HG03064 (cell line): ENCODE measurements at regions not wholly inside any gene's neighbourhood (a gene's known extent, or its start where the extent isn't known, plus 50 kb on each side); places are given as distances from the start of the nearest gene placed in this dataset.

Source experiments
- ATAC-seq: cut with Tn5 transposase; IDR thresholded peaks from one replicate; pipeline ENCODE4 v1.9.1; 2021; ENCODE audit warnings: low read depth; ENCODE audit not compliant: unreplicated experiment

DNA sequence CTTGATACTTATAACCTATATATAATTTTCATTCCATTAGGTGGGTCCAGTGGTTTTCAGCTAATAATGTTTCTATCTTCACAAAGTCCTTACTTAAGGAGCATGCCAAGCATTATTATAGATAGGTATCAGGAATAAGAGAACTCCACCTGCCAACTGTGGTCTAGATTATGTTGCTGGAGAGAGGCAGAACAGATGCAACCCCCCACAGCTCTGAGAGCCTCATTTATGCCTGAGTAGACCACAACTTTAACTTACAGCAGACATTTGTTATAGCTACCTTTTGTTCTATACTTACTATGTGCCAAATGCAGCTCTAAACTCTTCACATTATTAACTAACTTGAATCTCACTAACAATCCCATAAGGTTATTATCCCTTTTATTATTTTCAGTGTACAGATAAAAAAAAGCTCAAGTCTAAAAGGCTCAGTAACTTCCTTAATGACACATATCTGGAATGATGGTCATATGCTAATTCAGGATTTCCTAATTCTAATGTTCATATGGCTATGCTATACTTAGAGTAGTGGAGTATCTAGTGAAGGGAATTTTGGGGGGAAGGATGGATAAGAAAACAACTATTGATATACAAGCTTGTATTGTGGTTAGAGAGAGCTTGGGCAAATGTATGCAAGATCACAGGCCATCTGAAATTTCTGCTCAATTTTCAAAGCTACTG lies 119.1 kb upstream of the RND3 start:
- no peak for ATAC-seq

DNA sequence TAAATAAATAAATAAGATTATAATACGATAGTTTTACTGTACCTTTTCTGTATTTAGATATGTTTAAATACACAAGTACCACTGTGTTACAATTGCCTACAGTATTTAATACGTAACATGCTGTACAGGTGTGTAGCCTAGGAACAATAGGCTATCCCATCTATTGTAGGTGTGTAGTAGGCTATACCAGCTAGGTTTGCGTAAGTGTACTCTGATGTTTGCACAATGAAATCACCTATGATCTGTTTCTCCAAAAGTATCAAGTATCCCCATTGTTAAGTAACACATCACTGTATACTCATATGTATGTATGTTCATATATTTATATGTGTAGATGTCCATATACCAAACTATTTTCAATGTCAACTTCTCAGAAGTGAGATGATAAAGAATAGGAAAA lies 118.2 kb upstream of the RND3 start:
- no peak for ATAC-seq

DNA sequence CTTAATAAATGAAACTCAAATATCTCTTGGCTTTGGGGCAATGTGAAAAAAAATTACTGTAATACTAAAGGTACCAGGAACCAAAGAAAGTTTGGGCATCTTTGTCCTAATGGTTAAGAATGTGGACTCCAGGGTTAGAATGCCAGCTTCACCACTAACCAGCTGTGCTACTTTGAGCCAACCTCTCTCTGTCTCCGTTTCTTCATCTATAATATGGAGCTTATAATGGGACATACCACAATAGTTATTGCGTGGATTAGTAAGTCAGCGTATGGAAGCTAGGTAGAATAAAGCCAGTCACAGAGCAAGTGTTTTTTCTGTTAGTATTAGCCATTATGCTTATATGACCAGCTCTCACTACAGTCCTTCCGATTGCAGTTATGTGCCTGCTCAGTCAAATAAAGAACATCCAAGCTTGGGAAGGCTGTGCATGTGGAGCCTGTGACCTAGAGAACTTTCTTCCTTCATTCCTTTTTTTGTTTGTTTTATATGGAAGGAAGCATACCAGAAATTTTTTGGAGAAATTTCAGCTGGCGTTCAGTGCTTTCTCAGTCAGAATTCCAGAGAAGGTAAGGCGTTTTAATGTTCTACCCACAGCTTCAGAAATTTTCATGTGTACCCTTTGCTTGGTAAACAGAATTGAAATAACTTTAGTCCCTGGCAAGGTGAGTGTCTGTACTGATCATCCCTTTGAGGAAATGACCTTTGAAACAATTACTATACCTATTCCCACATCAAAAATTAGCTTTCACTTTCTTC lies 114.0 kb upstream of the RND3 start:
- ATAC-seq, result no peak

DNA sequence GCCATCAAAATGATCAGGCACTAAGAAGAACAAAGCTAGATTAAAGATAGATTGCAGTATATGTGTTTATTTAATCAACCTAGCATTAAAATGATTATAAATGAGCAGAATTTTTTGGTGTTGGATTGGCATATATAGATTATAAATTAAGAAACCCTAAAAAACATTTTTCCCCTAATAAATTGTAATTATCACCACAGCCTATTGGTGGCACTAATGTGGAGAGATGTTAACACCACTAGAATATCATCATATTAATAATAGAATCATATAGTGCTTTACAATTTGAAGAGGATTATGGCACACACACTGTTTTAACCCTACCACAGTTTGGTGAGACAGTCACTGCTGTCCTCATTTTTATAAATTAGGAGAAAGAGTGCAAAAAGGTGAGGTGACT lies 112.4 kb upstream of the RND3 start:
- no peak for ATAC-seq

DNA sequence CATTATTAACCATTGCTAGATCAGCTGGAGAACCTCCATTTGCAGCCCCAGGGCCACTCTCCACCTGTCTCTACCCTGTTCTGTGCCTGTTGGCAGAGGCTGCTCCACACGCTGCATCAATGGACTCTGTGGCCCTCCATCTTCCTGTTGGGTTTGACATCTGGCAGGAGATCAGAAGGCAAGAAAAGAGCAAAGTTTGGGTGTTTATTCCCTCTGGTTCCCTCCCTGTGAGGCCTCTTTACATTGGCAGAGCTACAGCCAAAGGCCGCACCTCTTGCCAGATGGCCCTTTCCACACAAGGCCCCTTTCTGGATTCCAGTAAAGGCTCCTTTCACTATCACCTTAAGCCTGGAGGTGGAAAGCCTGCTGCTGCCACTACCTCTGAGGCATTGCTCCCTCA lies 110.9 kb upstream of the RND3 start:
- no peak for ATAC-seq

DNA sequence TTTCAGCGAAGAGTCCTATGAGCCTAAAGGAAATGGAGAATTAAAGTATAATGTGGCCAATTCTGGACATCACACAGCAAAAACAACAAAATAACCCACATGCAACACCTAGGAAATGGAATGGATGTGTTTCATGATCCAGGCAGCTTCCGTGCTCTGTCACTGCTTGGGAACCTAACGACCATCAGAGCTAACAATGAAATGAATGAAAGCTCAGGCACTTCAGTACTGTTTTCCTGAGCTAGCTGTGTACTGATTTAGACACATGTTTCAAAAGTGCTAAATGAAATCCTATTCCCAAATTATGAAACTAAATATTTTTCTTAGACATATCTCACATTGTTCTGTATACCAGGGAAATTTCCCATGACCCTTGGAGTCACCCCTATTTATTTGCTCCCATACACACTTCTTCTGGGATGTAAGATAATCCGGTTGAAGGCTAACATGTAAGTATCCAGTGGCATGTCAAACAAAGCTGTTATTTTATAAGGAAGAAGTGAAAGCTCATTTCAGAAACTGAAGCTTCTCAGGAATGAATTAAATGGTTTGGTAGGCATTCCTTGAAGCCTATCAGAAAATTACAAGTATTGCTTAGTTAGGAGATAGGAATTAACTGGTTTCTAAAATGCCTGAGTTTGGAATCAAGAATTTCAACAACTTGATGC lies 108.5 kb upstream of the RND3 start:
- ATAC-seq, result no peak

DNA sequence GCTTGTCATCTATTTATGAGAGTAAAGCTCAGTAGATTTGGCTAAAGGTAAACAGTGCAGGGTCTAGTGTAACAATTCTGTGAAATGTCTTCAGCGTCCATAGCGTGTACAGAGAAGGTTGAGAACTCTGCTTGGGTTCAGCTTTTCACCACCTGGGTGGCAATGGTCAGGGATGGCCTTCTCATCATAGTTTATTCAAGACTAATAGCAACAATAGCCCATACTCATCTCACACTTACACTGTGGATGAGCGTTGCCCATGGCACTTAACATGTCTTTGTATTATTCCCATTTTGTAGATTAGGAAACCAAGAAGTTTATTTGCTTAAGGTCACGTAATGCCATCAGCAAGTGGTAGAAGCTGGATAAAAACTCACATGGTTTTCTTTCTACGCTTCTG lies 106.8 kb upstream of the RND3 start:
- no peak for ATAC-seq

DNA sequence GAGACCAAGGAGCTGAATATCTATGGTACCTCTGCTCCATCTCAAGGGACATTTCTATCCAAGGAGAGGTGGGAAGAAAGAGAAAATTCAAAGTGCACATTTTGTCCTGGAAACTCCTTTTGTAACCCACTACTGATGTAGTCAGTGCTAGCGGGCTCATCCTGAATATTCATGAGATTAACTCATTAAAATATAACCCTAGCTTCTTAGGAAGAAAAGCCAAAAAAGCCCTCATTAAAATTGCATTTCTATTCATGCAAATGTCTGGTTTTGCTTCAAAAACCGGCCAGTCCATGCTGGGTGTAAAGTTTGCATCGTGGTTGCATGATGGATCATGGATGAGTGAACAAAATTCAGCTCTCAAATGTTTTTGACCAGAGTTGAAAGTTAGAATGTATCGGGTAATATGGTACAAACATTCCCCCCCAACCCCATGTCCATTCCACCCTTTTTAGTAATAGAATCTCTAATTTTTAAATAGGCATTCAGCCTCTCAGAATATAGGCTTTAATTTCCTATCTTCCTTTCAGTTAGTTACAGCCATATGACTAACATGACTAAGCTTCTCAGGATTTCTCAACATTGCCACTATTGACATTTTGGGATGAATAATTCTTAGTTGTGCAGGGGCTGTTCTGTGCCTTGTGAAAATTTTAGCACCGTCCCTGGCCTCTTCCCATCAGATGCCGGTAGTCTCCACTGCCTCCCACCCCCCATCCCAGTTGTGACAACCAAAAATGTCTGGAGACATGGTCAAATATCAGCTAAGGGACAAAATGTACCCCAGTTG lies 104.2 kb upstream of the RND3 start:
- ATAC-seq, result no peak

DNA sequence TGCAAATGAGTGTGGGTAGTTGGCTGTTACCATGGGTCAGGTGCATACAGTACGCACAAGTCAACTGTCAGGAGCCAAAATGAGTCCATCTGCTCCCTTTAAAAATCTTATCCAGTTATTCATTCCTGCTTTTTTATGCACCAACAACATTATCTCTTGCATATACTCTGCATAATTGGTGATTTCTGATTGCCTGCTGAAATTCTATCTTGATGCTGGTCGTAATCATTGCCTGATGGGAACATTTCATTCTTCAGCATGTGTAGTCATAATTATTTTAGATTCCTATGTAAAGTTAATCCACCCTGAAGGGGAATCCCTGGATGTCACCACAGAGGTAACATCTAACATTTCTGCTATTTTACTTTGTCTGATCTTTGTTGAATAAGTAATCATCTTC lies 102.2 kb upstream of the RND3 start:
- no peak for ATAC-seq

DNA sequence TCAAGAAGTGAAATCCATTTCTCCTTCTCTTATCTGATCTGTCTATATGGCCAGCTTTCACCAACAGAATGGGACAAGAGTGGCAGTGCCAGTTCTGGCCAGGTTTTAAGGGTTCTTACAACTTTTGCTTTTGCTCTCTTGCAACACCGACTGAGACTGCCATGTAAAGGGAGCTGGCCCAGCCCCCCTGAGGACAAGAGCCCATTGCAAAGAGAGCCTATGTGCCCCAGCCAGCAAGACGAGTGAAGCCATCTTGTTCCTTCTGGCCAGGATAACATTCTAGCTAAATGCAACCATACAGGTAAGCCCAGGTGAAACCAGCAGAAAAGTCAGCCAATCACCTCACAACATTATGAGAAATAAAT lies 101.0 kb upstream of the RND3 start:
- ATAC-seq, result no peak

DNA sequence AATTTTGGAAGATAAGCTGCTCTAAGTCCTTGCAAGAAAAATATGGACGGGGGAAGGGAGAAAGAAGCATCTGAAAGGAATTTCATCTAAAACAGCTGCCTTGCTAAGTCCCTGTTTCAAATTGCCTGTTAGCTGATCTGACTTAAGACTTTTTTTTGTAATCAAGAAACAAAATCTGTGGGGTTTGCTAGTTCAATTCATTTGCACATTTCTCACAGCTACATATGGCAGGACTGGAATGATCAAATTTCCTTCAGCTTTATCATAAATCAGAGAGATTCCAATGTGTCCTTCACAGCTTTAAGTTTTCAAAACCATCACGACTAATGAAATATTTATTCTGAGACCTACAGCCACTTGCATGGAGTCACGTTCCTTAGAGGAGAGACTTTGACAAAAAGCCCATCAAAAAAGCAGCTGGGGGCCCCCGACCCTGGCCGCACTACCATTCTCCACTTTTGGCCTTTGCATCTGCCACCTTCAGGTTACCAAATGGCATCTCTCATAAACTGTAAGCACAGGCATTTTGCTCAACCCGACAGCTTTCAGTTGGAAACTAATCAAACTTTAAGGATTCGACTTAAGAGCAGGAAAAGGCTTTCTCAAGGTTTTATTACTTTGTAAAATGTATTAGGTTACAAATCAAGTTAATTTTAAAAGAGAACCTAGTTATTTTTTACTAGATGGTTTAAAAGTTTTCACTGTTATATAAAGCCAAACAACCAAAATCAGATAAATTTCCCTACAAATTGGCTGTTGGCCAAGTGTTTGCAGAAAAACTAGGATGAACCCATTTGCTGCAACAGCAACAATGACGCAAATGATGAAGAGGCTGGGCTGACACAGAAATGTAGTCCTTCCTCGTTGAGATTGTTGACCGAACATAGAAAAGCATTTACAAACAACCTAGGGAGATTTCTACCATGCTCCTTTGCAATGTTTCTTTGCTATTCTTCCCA lies 100.4 kb upstream of the RND3 start:
- ATAC-seq, result no peak

DNA sequence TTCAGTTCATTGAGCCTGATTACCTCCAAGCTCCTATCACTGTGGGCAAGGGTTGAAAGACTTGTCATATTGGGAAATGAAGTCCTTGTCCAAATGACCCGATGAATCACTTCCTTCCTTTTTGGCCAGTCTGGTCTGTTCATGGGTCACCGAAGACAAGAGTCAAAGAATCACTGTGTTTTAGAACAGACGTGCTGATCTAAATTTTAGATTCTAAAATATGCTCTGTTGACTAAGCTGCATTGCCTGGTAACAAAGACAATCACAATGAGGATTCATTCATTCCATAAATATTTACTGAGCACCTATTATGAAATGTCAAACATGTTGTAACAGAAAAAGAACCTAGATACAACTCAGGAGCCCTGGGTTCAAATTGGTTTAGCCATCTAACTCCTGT lies 99.4 kb upstream of the RND3 start:
- no peak for ATAC-seq

DNA sequence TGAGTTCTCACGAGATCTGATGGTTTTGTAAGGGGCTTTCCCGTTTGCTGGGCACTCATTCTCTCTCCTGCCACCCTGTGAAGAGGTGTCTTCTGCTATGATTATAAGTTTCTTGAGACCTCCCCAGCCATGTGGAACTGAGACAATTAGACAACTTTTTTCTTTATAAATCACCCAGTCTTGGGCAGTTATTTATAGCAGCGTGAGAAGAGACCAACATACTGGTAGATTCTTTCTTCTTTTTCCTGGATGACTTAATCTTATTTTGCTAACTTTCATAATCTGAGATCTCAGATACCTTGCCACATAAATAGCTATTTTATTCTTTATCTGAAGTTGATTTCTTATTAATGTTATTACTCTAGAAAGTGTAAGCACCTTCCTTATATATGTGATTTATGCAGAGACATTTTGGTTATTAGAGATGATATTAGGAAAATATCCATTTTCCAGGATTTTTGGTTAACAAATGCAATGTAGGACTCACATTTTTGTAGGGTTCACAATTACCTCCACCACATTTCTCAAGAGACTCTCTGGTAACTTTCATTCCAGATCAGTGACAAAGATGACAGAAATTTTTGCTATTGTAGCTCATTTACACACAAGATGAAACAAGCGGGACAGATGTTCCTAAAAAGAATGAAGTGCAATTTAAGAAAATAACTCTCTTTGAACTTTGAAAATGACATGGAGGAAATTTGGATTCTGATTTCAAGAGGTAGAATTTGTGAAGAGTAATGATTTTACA lies 97.9 kb upstream of the RND3 start:
- no peak for ATAC-seq

DNA sequence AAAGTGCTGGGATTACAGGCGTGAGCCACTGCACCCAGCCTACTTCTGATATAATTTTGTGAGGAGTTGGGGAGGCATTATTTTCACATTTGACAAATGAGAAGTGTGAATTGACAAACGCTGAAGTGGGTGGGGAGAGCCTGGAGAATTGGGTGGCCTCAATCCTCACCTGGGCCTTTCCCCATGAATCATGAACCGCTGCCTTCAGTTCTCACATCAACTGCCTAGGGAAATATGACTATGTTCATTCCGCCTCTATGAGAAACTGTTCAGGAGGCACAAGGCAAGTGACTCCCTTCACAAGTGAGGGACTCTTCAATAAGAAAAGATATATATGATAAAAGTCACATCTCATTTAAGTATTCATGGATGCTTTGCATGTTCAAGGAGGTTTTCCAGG lies 96.6 kb upstream of the RND3 start:
- ATAC-seq, result no peak

DNA sequence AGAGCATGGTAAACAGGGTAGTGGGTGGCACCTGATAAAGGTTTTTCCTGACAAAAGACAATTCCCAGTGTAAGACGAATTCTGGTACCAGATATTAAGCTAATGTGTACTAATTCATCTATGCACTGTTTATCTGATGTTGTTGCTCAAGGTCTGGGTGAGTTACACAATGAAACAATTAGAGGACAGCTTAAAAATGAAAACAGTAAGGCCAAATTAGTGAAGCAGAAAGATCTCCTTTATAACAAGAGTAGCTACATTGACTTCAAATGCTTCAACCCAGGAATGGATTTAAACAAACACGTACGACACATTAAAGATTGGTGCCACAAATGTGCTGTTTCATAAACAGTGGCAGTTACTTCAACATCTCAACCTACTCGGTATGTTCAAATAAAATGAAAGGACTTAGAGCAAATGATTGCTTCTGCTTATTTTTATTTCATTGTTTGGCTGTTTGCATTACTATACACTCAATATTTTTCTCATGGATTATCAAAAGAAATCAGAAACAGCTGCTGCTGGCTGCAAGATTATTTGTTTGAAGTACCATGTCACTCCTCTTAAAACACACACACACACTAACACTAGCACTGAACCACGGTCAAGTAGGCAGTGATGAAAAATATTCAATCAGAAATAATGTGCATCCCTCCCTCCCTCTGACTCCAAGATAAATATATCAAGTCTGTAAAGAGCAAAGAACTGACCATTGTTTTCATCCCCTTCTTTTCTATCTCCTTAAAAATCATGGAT lies 94.4 kb upstream of the RND3 start:
- no peak for ATAC-seq

DNA sequence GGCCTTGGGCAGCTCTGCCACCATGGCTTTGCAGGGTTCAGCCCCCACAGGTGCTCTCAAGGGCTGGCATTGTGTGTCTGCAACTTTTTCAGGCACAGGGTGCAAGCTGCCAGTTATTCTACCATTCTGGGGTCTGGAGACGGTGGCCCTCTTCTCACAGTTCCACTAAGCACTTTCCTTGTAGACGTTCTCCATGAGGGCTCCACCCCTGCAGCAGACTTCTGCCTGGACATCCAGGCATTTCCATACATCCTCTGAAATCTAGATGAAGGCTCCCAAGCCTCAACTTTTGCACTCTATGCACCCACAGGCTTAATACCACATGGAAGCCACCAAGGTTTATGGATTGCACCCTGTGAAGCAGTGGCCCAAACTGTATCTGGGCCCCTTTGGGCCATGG lies 91.0 kb upstream of the RND3 start:
- ATAC-seq, result no peak

DNA sequence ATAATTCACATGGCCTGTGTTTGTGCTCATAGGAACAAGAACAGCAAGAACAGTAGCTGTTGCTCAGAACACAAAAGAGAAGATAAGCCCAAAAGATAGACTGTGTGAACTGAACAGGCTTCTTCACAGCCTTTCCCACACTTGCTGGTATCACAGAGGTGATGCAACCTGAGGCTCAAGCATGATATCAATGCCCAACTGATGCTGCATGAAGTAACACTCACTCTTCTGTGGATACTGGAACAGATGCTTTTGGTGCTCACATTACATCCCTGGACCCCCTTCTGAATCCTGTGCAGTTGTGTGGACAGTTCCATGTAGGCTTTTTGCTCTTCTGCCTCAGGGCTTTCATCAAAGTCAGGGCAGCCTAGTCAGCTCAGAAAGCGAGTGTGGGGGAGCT lies 88.4 kb upstream of the RND3 start:
- ATAC-seq, result no peak

DNA sequence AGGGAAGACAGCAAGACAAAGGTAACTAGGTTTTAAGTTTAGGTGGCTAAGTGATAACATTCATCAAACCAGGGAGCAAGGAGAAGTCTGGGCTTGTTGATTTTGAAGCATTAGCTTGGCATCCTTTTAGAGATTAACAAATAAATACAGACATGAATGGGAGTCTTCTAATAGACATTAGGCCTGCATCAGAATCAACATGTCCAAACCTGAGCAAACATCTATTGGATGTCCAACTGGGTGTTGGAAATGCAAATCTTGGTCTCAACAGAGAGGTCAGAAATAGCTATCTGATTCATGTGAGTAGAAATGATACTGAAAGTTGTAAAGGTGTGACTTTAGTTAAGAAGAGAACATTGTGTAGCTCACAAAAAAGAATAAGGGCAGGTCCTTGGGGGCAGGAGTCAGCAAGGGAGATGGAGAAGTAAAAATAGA lies 85.5 kb upstream of the RND3 start:
- peak; percentile 84 for ATAC-seq
